ENCODE measurements at regions not wholly inside any gene's neighbourhood (a gene's known extent, or its start where the extent isn't known, plus 50 kb on each side); places are given as distances from the start of the nearest gene placed in this dataset.

- DNase-seq, result no peak
Observed at GRCh38 chr12:32047357-32048212, 59.1 kb upstream of the BICD1 start.

- no peak for DNase-seq
Observed at GRCh38 chr12:32048791-32049190, 57.9 kb upstream of the BICD1 start.

GRCh38 chr12:32049956-32050355 is 56.7 kb upstream of the BICD1 start:
- DNase-seq, result no peak

GRCh38 chr12:32051511-32052211 is 55.0 kb upstream of the BICD1 start:
- DNase-seq, result peak; percentile 85

GRCh38 chr12:32052212-32052713 is 54.4 kb upstream of the BICD1 start:
- DNase-seq, result no peak

GRCh38 chr12:32053881-32054624 is 52.6 kb upstream of the BICD1 start:
- DNase-seq, result no peak

Measured in NCI-H69 (cell line).